ENCODE measurements at regions not wholly inside any gene's neighbourhood (a gene's known extent, or its start where the extent isn't known, plus 50 kb on each side); places are given as distances from the start of the nearest gene placed in this dataset.

- TF ChIP-seq POLR2A (IDR thresholded peaks at IDR 0.05; ENCODE audit: low read length) (no peak), GATA1 (IDR thresholded peaks at IDR 0.05; ENCODE audit: low read depth, low read length) (no peak)
These were observed 138.0 kb downstream of the NUDT12 start for GRCh38 chr5:103424453-103425205.
